Neural cell (in vitro differentiated cells): ENCODE measurements at regions not wholly inside any gene's neighbourhood (a gene's known extent, or its start where the extent isn't known, plus 50 kb on each side); places are given as distances from the start of the nearest gene placed in this dataset.

Experiments
- EP300 ChIP-seq: fragments of 450-650 bp; conservative IDR thresholded peaks from 2 replicates; pipeline ENCODE4 v1.6.1; 2014; ENCODE audit warnings: antibody characterized with exemption, mild to moderate bottlenecking, moderate library complexity; ENCODE audit not compliant: poor library complexity, severe bottlenecking
- MXI1 ChIP-seq: fragments of 450-650 bp; conservative IDR thresholded peaks from 2 replicates; pipeline ENCODE4 v1.6.1; 2014; ENCODE audit warnings: antibody characterized with exemption, mild to moderate bottlenecking; ENCODE audit not compliant: poor library complexity, severe bottlenecking
- POLR2AphosphoS5 ChIP-seq: IDR thresholded peaks from 2 replicates; pipeline ENCODE4 v1.6.1; 2012
- RAD21 ChIP-seq: fragments of 450-650 bp; conservative IDR thresholded peaks from 2 replicates; pipeline ENCODE4 v1.6.1; 2014; ENCODE audit warnings: antibody characterized with exemption, mild to moderate bottlenecking, moderate library complexity
- SMC3 ChIP-seq: fragments of 450-650 bp; conservative IDR thresholded peaks from 2 replicates; pipeline ENCODE4 v1.6.1; 2014; ENCODE audit warnings: antibody characterized with exemption, mild to moderate bottlenecking, moderate library complexity; ENCODE audit not compliant: poor library complexity
- TF ChIP-seq, protein P1 (sequence below): fragments of 450-650 bp; IDR thresholded peaks from 2 replicates; pipeline ENCODE4 v1.5.1; 2014; ENCODE audit warnings: antibody characterized with exemption, mild to moderate bottlenecking, moderate library complexity; ENCODE audit not compliant: poor library complexity, severe bottlenecking

DNA sequence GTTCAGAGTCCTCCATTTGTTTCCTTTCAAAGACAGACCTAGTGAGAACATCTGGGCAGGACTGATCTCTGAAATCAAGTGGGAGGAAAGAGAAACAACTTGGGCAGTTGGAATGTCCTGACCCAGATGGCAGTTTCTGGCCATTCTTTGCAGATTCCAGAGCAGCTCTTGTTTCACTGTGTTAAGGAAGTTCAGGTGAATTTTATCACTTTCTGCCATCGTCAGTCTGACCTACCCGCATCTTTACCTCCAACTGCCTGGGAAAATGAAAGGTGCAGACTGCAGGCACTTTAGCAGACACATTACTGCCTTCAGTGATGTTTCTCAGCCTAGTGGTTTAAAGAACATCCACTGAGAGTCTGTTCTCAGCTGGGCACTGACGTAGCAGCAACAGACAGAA lies 216.2 kb downstream of the CEP135 start:
- TF ChIP-seq, protein P1, sequence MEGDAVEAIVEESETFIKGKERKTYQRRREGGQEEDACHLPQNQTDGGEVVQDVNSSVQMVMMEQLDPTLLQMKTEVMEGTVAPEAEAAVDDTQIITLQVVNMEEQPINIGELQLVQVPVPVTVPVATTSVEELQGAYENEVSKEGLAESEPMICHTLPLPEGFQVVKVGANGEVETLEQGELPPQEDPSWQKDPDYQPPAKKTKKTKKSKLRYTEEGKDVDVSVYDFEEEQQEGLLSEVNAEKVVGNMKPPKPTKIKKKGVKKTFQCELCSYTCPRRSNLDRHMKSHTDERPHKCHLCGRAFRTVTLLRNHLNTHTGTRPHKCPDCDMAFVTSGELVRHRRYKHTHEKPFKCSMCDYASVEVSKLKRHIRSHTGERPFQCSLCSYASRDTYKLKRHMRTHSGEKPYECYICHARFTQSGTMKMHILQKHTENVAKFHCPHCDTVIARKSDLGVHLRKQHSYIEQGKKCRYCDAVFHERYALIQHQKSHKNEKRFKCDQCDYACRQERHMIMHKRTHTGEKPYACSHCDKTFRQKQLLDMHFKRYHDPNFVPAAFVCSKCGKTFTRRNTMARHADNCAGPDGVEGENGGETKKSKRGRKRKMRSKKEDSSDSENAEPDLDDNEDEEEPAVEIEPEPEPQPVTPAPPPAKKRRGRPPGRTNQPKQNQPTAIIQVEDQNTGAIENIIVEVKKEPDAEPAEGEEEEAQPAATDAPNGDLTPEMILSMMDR = no peak
- TF ChIP-seq EP300 (no peak), POLR2AphosphoS5 (no peak), MXI1 (no peak), SMC3 (no peak), RAD21 (no peak)
